NCI-H1694 treated with DMSO at 0.1 percent for 48 hours (cell line): ENCODE measurements at regions not wholly inside any gene's neighbourhood (a gene's known extent, or its start where the extent isn't known, plus 50 kb on each side); places are given as distances from the start of the nearest gene placed in this dataset.

ENCODE experiments used
- DNase-seq: peaks from one replicate; lab custom pipeline; 2025; lab: John Stamatoyannopoulos, UW

DNA sequence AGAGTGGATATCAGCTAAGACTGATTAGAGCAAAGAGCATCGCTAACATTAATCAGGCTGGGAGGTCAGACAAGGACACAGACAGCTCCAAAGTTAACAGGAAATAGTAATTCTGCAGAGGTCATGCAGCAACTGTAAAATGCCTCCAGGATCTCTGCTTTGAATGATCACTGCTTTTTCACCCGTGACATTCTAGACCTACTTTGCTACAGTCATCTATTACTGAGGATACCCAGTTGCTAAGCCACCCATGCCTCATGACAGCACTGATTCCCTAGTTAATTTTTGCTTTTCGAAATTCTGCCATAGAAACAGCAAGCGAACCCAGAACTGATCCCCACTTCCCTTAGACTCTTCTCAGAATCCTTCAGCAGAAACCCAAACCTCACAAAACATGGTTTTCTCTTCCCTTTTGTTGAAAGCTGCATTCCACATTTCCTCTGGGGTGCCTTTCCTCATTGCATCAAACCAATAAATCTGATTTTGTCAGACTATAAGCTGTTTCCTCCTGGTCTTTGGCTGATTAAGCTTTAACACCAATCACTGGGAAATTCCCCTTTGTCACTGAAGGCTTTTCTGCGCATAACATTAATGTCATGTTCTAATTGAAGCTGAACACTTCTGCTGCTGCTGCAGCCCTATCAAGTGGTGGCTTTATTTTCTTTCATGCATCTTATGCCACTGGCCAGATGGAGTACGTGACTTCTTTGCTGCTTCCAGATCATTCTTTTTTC lies 201.1 kb upstream of the CHD1 start:
- DNase-seq = no peak

DNA sequence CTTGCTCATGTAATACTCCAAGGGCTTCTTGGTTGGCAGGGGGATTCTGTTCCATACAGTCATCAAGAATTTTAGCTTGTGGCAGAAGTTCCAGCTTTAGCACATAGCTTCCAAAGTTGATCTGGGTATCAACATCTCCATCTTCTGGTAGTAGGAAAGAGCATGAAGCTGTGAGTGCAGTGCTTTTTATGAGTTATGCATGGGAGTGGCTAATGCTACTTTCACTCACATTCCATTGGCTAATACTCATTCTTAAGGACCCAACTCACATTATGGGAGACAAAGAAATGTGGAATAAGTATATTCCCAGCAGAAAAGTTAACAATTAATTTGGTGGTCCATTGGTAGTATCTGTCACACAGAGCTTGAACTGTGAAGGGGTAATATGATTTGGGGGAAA lies 194.2 kb upstream of the CHD1 start:
- no peak for DNase-seq

DNA sequence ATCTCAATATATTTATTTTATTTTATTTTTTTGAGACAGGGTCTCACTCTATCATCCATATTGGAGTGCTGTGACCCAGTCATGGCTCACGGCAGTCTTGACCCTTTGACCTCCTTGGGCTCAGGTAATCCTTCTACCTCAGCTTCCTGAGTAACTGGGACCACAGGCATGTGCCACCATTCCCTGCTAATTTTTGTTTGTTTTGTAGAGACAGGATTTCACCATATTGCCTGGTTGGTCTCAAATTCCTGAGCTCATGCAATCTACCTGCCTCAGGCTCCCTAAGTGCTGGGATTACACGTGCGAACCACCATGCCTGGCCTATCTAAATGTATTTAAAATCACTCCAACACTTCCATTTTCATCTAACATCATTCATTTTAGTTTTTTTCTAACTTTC lies 190.5 kb upstream of the CHD1 start:
- no peak for DNase-seq

DNA sequence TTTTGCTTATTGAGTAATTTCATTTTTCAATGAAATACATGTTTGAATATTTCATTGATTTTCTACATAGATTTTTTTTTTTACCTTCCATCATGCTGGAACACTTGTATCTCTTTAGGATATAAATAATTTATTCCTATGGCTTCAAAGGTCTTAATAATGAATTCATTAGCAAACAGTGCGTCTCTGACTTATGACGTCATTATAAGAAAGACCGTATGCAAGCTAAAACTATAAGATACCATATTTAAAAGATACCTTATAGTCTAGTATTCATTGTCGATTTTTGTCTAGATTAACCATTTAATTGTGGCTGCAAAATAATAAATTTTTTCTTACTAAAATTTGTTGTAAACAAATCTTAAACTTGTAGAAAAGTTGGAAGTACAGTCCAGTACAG lies 187.7 kb upstream of the CHD1 start:
- no peak for DNase-seq

DNA sequence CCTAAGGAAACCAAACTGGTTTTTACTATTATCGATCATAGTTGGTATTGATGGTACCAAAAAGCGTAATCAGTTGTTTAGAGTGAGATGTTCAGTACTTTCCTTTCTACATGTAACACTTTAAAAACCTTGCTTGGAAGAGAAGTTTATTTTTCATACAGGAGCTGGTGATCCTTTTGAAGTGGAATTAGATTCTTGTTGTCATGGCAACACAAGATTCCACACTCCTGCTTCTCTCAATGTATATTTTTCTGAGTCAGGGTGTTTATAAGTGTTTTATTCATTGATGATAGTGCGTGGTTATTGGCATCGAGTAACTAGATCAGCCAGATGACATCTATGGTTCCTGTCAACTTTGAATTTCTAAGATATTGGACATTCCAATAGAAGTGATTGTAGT lies 181.1 kb upstream of the CHD1 start:
- no peak for DNase-seq

GRCh38 chr5:99105216-99105615 lies 176.4 kb upstream of the CHD1 start:
- no peak for DNase-seq

GRCh38 chr5:99104538-99105132 lies 175.8 kb upstream of the CHD1 start:
- DNase-seq = peak; percentile 44

- no peak for DNase-seq
Measured at GRCh38 chr5:99102073-99102697, 173.4 kb upstream of the CHD1 start.

- no peak for DNase-seq
Measured at GRCh38 chr5:99099691-99100090, 170.9 kb upstream of the CHD1 start.

GRCh38 chr5:99089822-99090549 lies 161.2 kb upstream of the CHD1 start:
- no peak for DNase-seq

GRCh38 chr5:99088309-99088708 lies 159.5 kb upstream of the CHD1 start:
- no peak for DNase-seq

- no peak for DNase-seq
Measured at GRCh38 chr5:99083197-99083596, 154.4 kb upstream of the CHD1 start.

DNA sequence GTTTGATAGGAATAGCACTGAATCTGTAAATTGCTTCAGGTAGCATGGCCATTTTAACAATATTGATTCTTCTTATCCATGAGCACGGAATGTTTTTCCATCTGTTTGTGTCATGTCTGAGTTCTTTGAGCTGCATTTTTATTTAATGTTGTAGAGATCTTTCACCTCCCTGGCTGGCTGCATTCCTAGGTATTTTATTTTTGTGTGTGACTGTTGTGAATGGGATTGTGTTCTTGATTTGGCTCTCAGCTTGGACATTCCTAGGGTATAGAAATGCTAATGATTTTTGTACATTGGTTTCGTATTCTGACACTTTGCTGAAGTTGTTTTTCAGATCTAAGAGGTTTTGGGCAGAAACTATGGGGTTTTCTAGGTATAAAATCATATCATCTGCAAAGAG lies 152.9 kb upstream of the CHD1 start:
- no peak for DNase-seq

DNA sequence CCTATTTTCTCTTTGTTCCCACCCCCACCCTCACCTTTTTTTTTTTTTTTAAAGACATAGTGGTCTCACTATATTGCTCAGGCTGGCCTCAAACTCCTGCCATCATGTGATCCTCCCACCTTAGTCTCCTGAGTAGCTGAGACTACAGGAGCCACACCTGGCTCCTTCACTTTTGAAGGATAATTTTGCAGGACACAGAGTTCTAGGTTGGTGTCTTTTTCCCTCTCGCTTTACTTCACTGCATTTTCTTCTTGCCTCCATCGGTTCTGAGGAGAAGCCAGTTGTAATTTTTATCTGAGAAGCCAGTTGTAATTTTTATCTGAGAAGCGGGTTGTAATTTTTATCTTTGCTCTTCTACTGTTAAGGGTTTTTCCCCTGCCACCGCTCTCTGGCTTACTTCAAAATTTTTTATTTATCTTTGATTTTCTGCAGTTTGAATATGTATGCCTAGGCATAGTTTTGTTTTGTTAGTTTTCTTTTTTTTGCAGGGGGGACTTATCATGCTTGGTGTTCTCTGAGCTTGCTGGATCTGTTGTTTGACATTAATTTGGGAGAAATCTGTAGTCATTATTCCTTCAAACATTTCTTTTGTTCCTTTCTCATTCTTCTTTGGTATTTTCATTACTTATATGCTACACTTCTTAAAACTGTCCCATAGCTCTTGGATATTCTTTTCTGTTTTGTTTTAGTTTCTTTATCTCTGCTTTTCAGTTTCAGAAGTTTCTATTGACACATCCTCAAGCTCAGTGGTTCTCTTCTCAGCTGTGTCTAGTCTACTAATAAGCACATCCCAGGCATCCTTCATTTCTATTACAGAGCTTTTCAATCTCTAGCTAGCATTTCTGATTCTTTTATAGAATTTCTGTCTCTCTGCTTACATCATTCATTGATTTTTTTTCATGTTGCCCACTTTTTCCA lies 148.2 kb upstream of the CHD1 start:
- no peak for DNase-seq

DNA sequence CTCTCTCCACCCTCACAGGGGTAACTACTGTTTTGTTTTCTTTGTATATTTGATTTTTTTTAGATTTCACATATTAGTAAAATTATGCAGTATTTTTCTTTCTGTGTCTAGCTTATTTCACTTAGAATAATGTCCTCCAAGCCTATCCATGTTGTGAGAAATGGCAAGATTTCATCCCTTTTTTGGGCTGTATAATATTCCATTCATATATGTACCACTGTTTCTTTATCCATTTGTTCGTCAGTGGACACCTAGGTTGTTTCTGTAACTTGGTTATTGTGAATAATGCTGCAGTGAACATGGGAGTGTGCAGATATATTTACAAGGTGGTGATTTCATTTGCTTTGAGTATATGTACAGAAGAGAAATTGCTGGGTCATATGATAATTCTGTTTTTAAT lies 144.0 kb upstream of the CHD1 start:
- DNase-seq = no peak

DNA sequence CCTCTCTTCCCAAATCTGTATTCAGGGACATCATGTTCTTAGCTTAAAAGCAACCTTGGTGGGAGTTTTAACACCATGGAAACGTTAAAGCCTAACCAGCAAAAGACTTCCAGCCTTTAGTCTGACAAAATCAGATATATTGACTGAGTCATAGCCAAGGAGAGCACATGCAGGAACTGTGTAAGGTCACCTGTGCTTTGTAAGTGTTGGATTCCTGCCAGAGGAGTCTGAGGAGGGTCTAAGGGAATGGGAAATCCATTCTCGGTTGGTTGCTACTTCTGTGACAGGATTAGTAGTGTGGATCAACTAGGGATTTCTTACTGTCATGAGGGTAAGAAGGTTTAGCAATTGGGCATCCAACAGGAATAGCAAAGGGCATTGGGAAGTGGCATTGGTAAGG lies 142.0 kb upstream of the CHD1 start:
- DNase-seq = no peak

DNA sequence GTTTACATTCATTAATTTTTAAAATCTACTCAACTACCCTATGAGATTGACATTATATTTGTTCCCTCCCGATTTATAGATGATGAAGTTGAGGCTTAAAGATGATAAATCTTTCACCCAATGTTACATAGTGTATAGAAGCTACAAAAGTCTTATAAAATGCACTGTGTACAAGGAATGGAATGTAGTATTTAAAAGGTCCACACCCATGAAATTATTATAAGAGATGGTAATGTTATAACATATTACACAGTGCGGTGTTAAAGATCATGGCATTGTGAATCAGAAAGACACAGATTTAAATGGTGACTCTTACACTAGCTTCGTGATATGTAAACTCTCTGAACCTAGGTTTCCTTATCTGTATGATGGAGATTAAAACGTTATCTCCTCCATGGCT lies 141.6 kb upstream of the CHD1 start:
- no peak for DNase-seq

DNA sequence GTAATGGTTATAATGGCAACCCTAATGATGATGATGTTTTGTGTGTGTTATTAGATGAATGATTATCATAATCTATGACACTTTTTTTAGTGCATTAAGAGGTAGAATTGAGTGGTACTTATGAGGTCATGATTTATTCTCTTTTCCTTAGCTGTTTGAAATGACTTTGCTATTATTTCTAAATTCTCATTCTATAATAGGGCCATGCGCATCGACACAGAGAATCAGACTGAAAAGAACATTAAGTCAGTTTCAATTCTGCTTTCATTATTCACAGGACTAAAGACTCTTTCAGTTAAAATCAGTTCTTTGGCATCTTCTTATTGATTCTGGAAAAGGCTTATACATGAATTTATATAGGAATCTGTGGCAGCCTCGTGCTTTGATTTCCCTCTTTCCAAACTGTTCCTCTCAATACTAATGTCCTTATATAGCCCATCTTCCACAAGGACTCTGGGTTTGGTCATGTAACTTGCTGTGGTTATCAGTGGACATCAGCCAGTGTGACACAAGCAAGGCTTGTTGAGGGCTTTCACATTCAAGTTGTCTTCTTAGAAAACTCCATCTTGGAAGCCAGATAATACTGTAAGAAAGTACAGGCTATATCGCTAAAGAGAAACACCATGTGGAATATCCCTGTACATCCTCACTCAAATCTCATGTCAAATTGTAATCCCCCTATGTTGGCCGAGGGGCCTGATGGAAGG lies 140.3 kb upstream of the CHD1 start:
- DNase-seq = no peak

- no peak for DNase-seq
Measured at GRCh38 chr5:99063737-99064136, 134.9 kb upstream of the CHD1 start.

DNA sequence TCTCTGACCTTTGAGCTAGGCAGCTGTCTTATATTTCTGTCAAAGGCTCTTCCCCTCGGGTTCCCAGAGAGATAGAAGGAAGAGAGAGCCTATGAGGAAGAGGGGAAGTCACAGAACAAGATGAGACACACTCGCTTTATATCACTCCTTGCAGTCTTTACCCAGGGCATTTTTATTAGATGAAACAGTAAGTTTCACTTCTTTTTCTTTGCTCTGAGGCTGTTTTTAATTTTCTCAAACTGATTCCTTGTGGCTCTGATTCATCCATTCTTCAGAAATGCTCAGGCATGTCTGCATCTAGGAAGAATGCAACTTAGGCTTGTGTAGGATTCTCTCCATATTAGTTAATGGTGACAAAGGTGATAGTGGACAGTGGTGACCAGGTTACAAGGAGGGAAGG lies 132.9 kb upstream of the CHD1 start:
- DNase-seq = no peak

DNA sequence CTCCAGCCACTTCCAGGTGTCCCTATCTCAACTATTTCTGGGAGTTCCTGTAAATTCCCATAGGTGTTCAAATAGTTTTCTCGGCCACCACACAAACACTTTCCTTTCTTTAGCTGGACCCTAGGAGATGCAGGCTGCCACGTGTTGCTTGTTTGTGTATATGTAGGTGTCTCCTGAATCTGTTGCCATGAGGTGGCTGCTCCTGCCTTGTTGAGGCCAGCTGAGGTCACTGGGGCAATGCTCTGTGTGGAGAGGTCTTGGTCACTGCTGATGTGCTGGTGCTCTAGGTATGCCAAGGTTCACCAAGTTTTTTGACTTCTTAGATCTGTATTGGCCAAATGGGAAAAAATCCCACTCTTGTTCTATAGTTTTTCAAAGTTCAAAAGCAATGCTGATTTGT lies 132.5 kb upstream of the CHD1 start:
- DNase-seq = no peak
